ENCODE measurements at regions not wholly inside any gene's neighbourhood (a gene's known extent, or its start where the extent isn't known, plus 50 kb on each side); places are given as distances from the start of the nearest gene placed in this dataset.
A peak's percentile ranks its signal among the peaks of the same experiment; 100 is the strongest.

DNA sequence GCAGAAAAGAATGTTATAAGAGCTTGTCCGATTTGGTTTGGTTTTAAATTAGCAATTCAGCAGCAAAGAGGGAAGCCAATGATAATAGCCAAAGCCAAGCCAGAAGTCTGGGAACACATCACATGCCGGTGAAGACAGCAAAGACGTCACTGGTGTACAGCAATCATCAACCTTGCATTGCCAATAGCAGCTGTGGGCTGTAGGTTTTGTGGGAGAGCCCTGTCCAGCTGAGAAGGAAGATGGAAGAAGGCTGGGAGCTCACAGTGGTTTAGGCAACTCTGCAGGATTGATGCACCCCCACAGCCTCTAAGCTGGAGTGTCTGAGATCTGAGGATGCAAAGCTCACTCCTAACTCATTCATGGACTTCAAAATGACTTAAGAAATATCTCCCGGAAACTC is 338.7 kb downstream of the SIPA1L2 start:
- no peak for DNase-seq (ENCODE audit: low read depth)

DNA sequence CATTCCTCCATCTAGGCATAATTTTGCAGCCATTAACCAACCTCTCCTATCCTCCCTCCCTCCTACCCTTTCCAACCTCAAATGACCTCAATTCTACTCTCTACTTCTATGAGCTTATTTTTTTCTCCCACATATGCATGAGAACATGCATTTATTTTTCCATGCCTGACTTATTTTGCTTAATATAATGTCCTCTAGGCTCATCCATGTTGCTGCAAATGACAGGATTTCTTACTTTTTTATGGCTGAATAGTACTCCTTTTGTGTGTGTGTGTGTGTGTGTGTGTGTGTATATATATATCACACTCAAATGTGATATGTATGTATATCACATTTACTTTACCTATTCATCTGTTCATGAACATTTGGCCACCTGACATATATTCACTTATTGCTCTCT is 339.4 kb downstream of the SIPA1L2 start:
- DNase-seq (ENCODE audit: low read depth), result no peak

DNA sequence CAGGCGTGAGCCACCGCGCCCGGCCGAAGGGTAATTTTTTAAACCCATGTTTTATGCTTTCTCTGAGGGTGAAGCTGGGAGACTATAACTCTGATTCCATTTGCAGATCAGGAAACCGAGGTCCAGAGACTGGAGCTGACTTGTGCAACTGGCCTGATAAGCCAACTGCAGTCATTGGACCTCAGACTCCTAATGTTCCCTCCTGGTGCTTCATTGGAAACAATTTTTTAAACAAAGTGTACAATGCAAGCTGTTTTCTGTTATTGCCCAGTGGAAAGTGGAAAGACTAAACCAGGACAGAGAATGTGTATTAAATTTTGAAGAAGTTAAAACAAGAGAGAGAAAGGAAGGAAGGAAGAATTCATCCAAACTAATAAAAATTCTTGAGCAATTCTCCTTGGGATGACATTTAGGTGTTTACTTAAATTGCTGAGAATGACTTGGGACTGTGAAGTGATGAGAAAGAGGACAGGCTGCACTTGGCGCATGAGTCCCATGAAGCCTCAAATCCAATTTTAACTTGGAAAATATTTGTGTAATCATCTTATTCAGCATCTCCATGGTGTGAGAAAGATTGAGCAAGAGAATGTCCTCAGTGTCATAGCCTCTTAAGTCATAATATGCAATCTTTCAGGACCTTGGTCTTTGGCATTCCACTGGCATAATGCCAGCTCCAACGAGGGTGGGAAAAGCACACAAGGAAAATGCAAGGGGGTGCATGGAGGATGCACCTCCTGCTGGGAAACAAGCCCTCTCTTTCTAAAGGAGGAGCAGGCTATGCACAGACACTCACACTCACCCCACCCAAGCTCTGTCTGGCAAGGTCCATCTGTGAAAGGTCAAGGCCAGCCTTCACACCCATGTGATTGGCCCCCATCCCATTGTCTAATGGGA is 342.0 kb downstream of the SIPA1L2 start:
- DNase-seq (ENCODE audit: low read depth), result no peak

DNA sequence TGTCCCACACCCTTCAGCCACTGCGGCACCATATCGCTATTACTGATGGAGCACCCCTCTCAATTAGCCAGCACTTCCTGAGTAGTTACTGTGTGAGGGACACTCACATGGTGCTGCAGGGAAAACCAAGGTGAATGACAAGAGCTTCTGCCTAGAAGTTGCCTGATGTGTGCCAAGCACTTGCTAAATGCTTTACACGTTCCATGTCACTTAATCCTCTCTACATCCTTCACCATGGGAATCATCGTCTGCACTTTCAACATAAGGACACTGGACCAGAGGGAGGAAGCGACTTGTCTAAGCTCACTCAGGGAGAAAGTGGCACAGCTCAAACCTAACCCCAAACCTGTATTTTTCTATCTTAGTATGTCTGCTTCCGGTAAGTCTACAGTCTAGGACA is 344.8 kb downstream of the SIPA1L2 start:
- DNase-seq (ENCODE audit: low read depth), result no peak

DNA sequence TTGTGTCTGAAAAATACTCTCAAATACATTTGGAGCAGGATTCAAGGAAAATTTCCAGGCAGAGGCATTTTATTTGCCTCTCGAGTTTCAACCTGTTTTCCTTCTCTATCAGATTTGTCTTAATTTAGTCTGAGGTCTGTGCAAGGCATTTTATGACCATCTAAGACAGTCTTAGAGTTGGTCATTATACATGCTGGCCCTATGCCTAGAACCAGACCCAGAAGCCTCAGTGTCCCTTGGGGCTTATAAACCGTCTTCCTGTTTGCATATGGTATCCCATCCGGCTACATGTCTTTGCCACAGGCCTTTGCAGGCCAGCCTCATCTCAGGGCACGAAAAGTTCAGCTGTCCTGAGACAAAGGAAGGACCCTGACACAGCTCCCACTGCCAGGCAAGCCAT is 346.1 kb downstream of the SIPA1L2 start:
- peak; percentile 62 for DNase-seq (ENCODE audit: low read depth)

DNA sequence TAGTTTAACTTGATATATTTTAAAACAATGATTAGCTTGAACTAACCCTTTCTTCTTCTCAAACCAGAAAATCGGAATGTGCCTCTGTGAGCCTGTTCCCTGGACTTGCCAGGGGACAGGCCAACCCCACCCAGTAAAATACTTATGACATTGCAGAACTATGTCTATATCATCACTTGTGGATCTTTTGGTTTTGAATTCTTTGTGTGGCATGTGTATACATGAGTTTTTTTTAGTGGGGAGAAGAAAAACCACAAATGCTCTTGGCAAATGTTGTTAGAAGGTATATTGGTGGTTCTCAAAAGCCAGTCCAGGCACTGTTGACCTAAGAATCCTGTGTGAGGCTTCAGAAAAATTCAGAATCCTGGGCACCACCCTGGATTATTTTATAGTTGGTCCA is 347.4 kb downstream of the SIPA1L2 start:
- DNase-seq (ENCODE audit: low read depth), result peak; percentile 22

DNA sequence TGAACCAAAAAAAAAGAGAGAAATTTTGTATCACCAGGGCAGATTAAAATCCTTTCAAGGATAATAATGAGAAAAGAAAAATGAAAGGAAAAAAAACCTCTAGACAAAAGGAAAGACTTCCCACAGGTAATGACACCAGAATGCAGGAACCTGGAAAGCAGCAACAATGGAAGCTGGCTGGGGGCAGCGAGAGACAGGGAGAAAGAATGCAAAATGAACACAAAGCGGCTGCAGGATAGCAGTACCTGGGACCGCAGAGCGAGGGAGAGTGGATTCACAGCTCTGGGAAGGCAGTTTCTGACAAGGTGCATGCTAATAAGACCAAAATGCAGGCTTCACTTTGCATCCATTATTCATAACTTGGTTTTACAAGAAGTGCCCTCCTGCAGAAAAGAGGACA is 349.0 kb downstream of the SIPA1L2 start:
- no peak for DNase-seq (ENCODE audit: low read depth)

DNA sequence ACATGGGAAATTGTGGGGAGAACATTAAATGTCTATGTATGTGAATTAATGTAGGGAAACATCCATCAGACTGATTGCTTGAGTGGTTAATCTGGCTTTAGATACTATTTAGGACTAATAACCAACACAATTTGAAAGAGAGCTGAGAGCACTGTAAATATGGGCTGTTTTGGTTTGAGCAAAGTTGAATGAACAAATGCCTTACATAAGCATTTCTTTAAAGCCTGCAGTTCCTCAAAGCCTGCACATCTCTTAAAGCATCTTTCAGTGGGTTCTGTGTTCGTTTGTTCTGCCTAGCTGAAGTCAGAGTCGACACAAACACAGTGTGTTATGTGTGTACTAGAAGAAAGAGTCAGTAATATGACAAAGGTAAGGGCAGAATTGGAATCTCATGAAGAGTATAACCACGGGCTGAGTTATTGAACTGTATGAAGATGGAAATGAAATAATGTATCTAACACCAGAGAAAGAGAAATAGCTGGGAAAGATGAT is 350.0 kb downstream of the SIPA1L2 start:
- no peak for DNase-seq (ENCODE audit: low read depth)

DNA sequence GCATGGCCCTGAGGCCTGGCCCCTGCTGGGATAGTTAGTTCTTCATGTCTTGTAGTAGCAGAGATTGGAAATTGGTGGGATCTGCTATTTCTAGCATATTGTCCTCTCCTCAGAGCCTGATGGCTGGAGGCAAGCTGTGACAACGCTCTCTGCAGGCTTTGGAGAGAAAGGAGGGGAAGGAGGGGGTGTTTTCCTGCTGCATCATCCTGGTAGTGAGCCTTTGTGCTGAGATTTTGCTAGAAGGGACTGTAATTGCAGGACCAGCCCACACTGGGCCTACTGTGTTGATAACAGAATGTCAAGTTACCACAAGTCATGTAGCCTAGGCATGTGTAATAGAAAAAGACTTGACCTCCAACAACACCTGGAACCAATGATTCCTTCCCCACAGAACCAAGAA is 351.0 kb downstream of the SIPA1L2 start:
- DNase-seq (ENCODE audit: low read depth), result no peak

DNA sequence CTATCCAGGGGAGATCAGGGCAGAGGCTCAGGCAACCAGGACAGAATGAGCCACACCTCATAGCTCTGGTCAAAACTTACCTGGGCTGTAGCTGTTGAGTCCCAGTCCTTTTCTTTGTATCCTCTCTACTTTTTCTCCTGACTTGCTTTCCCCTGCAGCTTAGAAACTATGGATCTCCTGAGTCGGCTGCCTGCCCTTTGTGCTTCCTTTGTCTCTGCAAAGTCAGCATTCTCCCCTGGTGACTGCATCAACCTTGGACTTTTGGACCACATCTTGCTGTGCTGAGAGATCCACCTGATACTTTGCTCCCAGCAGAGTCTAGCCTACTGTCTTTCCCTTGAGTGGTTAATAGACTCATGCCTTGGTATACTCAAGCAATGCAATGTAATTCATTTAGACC is 353.3 kb downstream of the SIPA1L2 start:
- no peak for DNase-seq (ENCODE audit: low read depth)

DNA sequence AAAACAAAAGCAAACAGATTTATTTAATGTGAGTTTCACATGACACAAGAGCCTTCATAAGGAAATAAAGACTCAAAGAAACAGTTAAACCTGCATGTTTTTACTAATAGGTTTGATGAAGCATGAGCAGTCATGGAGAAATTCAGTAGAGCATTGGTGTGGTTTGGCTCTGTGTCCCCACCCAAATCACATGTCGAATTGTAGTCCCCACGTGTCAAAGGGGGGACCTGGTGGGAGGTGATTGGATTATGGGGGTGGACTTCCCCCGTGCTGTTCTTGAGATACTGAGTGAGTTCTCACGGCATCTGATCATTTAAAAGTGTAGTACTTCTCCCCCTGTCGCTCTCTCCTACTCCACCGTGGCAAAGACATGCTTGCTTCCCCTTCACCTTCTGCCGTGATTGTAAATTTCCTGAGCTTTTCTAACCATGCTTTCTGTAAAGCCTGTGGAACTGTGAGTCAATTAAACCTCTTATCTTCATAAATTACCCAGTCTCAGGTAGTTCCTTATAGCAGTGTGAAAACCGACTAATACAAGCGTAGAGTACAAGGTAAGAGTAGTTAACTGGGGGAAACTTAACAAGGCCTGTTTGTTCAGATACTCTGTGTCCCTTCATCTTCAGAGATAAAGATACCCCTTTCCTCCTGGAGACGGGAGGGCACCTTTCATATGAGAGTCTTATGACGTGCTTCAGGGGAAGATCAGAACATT is 354.8 kb downstream of the SIPA1L2 start:
- DNase-seq (ENCODE audit: low read depth), result no peak

DNA sequence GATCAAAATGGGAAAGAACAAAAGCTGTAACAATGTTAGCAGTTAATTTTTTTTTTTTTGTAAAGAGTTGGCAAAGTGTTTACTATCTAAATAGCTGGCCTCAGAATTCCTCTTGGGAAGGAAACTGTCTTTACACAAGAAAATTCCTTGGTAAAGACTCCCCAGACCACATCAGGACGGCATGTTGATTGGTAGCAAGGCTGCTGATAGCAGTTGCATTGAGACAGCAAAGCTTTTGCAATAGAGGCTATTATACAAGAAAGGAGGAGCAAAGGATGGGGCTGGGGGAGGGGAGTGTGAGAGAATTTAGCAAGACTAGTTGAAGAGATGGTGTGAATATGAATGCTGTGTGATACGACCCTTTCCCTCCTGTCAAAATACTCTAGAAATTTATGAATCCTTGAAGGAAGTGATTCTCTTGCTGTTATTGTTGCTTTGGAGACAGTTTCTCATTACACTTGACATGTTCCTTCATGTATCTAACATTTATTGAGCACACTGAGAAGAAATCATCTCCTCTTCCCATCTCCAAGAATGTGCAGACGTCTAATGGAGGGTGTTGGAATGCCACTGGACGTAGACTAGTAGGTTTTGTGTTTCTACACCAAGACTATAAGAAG is 355.6 kb downstream of the SIPA1L2 start:
- no peak for DNase-seq (ENCODE audit: low read depth)

DNA sequence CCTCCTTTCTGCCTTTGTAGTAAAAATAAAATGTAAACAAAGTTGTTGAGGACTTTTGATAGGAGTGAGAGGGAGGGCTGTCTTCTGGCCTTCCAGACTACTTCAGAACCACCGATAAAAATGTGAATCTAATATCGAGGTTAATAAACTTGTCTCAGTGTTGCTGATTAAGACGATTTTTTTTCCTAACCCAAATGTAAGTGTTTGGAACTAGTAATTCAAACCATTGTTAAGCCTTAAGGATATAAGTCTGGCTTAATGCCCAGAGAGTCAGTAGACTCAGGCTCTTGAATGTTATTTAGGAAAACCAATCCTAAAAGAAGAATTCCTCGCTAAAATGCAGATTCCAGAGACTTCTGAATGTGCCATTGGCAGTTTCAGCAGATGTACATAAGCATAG is 356.9 kb downstream of the SIPA1L2 start:
- peak; percentile 35 for DNase-seq (ENCODE audit: low read depth)

DNA sequence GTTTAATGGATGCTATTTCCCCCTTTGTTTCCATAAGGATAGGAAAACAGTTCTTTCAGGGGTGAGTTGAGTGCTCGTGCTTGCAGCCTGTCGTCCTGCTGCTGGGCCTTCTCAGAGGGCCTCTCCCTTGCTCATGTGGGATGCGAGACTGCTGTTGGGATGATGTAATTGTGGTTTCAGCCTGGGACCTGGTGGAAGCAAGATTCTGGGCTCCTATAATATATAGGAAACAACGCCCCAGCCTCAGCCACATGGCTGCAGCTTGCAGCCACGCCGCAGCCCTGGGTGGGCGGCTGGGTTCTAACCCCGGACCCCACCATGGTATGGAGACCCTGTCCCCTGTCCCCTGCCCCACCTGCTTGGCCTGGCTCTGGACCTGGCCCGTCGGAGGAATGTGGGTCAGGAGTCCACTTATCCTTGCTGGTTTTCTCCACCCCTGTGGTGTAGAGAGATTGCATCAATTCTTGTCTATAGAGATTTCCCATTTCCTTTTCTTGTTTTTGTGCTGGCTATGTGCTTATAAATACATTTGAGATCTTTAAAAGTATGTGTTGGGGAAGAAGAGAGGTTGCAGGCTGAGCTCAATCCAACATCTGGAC is 357.8 kb downstream of the SIPA1L2 start:
- peak; percentile 38 for DNase-seq (ENCODE audit: low read depth)

DNA sequence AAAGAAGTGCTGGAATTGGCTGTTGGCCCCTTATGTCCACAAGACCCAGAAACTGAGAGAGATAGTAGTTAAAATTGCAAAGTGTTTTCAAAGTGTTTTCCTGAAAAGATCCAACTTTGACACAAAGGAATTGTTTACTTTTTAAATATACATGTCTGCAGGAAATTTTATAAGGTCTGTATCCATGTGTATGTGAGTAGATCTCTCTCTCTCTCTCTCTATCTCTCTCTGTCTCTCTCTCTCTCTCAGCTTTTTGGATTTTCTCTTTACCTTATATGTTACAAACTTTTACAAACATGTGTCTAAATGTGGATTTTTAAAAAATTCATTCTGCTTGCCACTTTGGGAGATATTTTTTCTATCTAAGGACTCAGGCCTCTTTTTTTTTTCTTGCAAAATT is 358.6 kb downstream of the SIPA1L2 start:
- no peak for DNase-seq (ENCODE audit: low read depth)

DNA sequence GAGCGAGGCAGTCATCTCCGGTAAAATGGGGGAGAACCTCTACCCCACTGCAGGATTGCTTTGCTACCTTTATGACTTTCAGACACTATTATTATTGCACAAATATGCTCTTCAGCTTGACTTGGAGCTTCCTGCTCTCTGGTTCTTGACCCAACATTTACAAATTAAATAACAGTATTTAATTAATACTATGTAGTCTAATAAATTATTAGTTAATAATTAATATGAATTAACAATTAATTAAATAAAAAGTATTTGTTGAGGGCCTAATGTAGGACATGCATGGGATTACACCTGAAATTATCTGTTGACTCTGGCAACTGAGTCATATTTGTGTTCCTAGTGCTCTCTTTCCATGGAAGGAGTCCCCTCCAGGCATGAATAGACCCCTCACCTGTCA is 359.9 kb downstream of the SIPA1L2 start:
- no peak for DNase-seq (ENCODE audit: low read depth)

DNA sequence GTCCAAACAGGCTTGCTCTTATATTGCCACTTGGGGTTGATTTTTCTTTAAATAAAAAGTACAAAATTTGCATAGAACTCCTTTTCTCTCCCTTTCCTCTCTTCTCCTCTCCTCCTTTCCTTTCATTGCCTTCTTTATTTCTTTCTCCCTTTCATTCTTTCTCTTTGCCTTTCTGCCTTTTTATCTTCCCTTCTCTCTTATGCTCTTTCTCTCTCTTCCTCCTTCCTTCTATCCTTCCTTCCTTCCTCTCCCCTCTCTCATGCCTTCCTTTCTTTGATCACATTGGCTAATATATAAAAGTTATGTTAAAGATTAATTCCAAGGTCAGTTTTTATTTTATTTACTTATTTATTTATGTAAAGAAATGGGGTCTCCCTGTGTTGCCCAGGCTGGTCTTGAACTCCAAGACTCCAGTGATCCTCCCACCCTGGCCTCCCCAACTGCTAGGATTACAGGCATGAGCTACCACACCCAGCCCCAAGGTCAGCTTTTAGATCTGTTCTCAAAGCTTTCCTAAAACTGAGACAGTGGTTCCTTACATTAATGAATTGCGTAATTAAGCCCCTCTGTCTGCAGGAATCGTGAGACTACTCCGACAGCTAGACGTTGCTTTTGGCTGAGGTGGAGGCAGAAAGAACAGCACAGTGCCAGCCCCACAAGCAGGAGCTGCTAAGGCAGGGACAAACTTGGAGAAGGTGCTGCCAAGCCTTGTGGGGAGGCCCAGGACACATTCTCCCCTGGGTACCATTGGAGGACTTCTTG is 361.9 kb downstream of the SIPA1L2 start:
- no peak for DNase-seq (ENCODE audit: low read depth)

DNA sequence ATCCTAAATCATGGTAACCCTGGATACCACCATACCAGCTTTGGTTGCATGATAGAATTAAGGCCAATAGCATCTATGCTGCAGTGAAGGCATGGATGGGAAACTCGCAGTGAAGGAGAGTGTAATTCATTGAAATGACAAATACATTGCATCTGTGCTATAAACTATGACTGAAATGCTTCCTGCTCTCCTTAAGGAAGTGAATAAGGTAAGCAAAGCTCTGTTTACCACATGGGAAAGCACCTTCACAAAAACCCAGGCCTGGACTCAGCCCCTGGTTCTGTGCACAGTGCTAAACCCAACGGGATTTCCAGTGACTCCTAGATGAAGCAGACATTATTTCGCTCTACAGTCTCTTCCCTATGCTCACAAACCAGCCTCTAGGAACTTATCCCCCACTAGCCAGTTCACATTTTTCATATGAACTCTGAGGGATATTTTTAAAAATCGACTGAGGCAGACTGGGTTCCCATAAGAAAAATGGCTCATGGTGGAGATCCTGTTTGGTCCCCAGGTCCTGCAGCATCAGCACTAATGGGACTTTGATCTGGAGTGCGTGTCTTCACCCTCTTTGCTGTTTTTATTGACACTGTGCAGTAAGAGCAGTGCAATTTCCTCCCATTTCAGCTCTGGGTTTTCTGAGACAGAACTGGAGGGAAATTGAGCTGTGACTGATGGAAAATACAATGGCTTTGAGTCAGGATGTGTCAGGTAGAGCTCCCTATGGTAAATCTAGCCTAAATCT is 362.7 kb downstream of the SIPA1L2 start:
- no peak for DNase-seq (ENCODE audit: low read depth)

DNA sequence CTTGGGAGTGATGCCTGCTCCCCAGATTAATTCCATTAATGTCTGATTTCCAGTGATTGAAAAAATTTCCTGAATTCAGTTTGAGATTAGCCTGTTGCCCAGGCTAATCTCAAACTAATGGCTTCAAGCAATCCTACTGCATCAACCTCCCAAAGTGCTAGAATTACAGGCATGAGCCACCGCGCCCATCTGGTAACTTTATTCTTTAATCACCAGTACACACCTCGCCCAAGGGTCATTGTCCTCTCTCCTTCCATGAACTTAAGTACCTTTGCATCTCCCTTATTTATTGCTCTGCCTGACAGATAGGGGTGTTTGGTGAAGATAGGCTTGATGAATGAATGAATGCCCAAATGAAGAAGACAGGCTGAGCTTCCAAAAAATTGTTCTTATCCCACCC is 366.5 kb downstream of the SIPA1L2 start:
- no peak for DNase-seq (ENCODE audit: low read depth)

DNA sequence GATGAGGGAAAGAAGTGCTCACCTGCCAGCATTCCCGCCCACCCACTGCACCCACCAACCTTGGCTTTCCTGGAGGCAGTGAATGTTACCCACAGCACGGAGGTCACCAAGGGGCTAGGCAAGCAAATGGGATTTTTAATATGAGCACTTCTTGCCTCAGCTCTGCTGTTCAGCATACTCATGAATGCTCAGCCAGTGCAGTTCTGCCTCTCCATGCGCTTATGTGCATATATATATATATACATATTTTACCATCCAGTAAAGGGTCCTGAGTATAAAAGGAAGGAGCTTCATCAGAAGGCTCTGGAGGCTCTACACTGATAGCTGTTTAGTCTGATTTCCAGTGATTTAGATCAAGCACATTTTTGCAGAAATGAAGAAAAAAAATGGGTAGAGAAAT is 366.9 kb downstream of the SIPA1L2 start:
- no peak for DNase-seq (ENCODE audit: low read depth)

Data from myocyte (in vitro differentiated cells).